A673 (cell line): ENCODE measurements at regions not wholly inside any gene's neighbourhood (a gene's known extent, or its start where the extent isn't known, plus 50 kb on each side); places are given as distances from the start of the nearest gene placed in this dataset.

Experiments used
- EZH2 ChIP-seq: fragments of 200-600 bp; sonication (generic); IDR thresholded peaks from 2 replicates; pipeline ENCODE4 v1.6.1; 2017; ENCODE audit warnings: borderline replicate concordance, low read depth, mild to moderate bottlenecking, mixed read lengths, antibody characterized with exemption, low read length; ENCODE audit not compliant: poor library complexity, severe bottlenecking
- TF ChIP-seq, protein P1 (sequence below): fragments of 300-800, 200-600 bp; sonication (generic); conservative IDR thresholded peaks from 2 replicates; pipeline ENCODE4 v1.5.1; 2017; ENCODE audit warnings: low read depth, mild to moderate bottlenecking, antibody characterized with exemption, low read length, moderate library complexity, mixed read lengths

- TF ChIP-seq, protein P1, sequence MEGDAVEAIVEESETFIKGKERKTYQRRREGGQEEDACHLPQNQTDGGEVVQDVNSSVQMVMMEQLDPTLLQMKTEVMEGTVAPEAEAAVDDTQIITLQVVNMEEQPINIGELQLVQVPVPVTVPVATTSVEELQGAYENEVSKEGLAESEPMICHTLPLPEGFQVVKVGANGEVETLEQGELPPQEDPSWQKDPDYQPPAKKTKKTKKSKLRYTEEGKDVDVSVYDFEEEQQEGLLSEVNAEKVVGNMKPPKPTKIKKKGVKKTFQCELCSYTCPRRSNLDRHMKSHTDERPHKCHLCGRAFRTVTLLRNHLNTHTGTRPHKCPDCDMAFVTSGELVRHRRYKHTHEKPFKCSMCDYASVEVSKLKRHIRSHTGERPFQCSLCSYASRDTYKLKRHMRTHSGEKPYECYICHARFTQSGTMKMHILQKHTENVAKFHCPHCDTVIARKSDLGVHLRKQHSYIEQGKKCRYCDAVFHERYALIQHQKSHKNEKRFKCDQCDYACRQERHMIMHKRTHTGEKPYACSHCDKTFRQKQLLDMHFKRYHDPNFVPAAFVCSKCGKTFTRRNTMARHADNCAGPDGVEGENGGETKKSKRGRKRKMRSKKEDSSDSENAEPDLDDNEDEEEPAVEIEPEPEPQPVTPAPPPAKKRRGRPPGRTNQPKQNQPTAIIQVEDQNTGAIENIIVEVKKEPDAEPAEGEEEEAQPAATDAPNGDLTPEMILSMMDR: no peak
- no peak for TF ChIP-seq EZH2
Observed at GRCh38 chr1:38498686-38499085, 360.9 kb downstream of the RRAGC start.
